GM21825 (cell line): ENCODE measurements at regions not wholly inside any gene's neighbourhood (a gene's known extent, or its start where the extent isn't known, plus 50 kb on each side); places are given as distances from the start of the nearest gene placed in this dataset.

ENCODE experiments used
- ATAC-seq: cut with Tn5 transposase; IDR thresholded peaks from one replicate; pipeline ENCODE4 v1.9.1; 2021; ENCODE audit warnings: mild to moderate bottlenecking, moderate library complexity; ENCODE audit not compliant: unreplicated experiment

DNA sequence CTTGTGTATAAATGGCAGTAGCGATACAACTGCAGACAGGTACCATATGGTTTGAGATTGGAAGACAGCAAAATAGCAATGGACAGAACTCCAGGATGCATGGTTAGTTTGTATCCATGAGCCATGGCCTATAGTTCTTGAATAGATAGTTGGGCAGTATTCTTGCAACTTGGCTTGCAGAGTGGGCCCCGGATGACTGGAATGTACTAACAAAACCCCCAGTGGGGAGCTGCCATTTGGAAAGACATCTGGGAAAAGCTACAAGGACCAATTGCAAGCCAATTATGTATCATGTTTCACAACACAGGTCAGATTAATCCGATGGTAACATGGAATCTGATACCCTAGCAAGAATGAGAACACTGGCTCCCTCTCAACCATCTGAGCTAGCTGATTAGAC lies 279.6 kb downstream of the RERGL start:
- ATAC-seq, result no peak

DNA sequence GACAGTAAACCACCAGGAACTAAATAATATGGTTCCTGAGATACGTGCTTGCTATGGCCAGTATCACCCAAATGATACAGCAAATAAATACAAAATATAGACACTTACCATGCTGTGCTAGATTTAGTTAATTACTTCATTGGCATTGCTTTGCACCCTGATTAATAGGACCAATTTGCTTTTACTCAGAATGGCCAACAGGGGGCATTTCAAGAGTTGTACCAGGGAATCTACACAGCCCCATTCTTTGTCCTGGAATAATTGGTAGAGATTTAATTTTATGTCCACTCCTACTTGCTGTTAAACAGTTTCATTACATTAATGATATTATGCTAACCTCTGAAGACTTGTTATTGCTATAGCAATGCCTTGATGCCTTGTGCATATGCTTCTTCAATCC lies 280.8 kb downstream of the RERGL start:
- ATAC-seq, result no peak

DNA sequence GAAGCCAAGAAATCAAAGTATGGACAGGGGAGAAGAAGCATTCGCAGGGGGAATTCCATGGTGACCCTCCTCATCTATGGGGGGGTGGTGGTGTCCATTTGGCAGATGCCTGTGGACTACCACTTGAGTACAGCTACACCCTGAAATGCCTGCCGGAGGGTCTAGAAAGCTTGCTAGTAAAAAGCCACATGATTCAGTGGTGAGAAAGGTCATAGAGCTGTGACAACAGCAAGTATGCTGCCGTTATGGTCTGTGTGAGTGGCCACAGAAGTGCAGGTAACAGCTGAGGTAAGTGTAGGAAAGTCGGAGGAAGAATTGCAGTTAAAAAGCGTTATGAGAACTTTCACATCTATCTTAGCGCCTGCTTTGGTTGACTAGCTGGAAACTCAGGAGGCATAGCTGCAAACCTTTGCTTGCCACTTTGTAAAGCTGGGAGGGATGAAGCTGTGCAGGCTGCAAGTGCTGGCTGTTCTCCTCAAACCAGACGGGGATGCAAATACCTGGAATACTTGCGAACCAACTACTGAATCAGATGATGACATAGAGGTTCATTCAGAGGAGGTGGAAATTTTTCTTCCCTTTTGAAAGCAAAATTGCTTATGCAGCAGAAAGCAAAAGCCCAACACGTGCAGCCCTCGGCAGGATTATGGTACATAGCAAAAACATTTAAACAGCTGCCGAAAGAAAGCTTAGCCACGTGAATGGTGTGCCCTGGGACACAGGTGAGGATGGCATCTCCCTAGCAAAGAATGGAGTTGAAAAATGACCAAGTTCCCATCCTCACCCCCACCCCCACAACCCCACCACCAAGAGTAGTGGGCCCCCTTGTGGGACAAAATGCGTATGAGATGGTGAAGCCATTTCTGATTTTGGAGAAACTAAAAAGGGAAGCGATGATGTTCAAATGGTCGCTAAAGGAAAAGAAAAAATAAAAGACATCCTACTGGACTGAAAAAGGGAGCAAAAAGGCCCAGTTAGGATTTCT lies 287.0 kb downstream of the RERGL start:
- ATAC-seq, result no peak

DNA sequence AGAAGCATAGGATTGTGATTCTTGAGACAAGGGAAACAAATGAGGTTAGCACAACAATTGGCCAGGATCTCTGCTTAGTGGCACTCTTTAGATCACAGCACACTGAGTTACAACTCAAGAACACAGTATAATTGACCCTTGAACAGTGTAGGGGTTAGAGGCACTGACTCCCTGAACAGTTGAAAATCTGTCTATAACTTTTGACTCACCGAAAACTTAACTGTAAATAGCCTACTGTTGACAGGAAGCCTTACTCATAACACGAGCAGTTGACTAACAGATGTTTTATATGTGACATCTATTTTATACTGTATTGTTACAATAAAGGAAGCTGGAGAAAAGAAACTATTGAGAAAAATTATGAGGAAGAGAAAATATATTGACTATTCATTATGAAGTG lies 296.1 kb downstream of the RERGL start:
- ATAC-seq, result no peak

DNA sequence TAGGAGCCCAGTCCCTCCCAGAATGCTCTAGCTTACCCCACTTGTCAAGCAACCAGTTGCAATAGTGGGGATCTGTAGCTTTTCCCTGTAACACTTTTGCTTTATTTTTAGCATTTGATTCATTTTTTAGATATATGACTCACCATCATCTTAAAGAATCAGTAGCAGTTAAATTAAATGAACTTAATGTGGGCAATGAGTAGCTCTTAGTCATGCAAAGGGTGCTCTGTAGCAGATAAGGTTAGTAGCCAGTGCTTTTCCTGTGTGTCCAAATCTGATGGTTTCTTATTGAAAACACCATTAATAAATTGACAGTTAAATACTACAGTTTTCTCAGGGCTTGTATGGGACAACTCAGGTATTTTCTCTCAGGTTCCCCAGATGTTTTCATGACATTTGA lies 311.8 kb downstream of the RERGL start:
- ATAC-seq, result no peak

DNA sequence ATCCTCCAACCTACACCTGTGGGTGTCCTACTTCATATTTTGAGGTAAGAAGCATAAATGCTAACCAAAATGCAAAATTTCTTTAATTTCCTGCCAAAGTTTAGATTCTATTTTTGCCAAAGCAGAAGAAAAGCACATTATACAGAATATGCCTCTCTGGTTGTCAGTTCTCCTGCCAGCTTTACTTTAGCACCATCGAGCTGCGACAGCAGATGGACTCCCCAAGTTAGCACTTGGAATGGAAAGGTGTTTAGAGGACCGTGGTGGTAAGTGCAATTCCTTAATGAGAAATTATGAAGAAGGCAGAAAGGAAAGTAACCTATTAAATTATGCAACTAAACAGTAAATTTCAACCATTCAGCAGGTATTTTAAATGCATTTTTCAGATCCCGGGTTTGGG lies 326.6 kb downstream of the RERGL start:
- ATAC-seq, result no peak

DNA sequence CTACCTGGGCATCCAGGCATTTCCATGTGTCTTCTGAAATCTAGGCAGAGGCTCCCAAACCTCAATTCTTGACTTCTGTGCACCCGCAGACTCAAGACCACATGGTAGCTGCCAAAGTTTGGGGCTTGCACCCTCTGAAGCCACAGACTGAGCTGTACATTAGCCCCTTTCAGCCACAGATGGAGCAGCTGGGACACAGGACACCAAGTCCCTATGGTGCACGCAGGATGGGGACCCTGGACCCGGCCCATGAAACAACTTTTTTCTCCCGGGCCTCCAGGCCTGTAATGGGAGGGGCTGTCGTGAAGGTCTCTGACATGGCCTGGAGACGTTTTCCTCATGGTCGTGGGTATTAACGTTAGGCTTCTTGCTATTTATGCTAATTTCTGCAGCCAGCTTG lies 330.0 kb downstream of the RERGL start:
- ATAC-seq, result no peak
